Duodenal mucosa (tissue), 2 donors: ENCODE measurements at regions not wholly inside any gene's neighbourhood (a gene's known extent, or its start where the extent isn't known, plus 50 kb on each side); places are given as distances from the start of the nearest gene placed in this dataset.

Experiments used
- H3K27ac ChIP-seq: one replicate; pipeline ENCODE4 v1.7.0; 2013; ENCODE audit warnings: low read depth, low read length
- H3K27me3 ChIP-seq, 2 donors: one replicate each; pipeline ENCODE4 v1.7.0; 2013; ENCODE audit warnings: low read length in 2 of 2, control low read depth in 1 of 2; ENCODE audit not compliant: insufficient read depth in 2 of 2, control insufficient read depth in 1 of 2
- H3K36me3 ChIP-seq, 2 donors: one replicate each; pipeline ENCODE4 v1.7.0; 2013; ENCODE audit warnings: low read length in 2 of 2, control low read depth in 1 of 2; ENCODE audit not compliant: insufficient read depth in 2 of 2, control insufficient read depth in 1 of 2
- H3K4me1 ChIP-seq, 2 donors: one replicate each; pipeline ENCODE4 v1.7.0; 2013; ENCODE audit warnings: low read length in 2 of 2, control low read depth in 1 of 2; ENCODE audit not compliant: insufficient read depth in 2 of 2, control insufficient read depth in 1 of 2
- H3K4me3 ChIP-seq, 2 donors: one replicate each; pipeline ENCODE4 v1.7.0; 2013; ENCODE audit warnings: low read length in 2 of 2, low read depth in 1 of 2
- H3K9ac ChIP-seq, 2 donors: one replicate each; pipeline ENCODE4 v1.7.0; 2013; ENCODE audit warnings: low read length in 2 of 2, low read depth in 1 of 2
- H3K9me3 ChIP-seq, 2 donors: one replicate each; pipeline ENCODE4 v1.7.0; 2013; ENCODE audit warnings: low read length in 2 of 2, control low read depth in 1 of 2; ENCODE audit not compliant: control insufficient read depth in 1 of 2

- H3K9me3 ChIP-seq = no peaks in the 10 kb centered on the region
- H3K36me3 ChIP-seq = no peaks in the 10 kb centered on the region
- peaks cover 7 to 10% of the 10 kb centered on the region in 2 donors for H3K4me1 ChIP-seq
- H3K4me3 ChIP-seq = no peak overlapping the region
- no peak overlapping the region for H3K9ac ChIP-seq
- H3K27ac ChIP-seq = no peak overlapping the region
- H3K27me3 ChIP-seq = no peaks in the 10 kb centered on the region
Observed at GRCh38 chr6:134437376-134437775, 119.5 kb upstream of the SGK1 start.

- Histone ChIP-seq H3K4me3 (no peak overlapping the region), H3K27me3 (no peaks in the 10 kb centered on the region), H3K4me1 (peaks cover 7 to 10% of the 10 kb centered on the region in 2 donors), H3K36me3 (no peaks in the 10 kb centered on the region), H3K9ac (no peak overlapping the region), H3K9me3 (no peaks in the 10 kb centered on the region), H3K27ac (no peak overlapping the region)
Observed at GRCh38 chr6:134436950-134437349, 119.0 kb upstream of the SGK1 start.

- no peaks in the 10 kb centered on the region for H3K9me3 ChIP-seq
- no peak overlapping the region for H3K9ac ChIP-seq
- no peaks in the 10 kb centered on the region for H3K36me3 ChIP-seq
- H3K4me3 ChIP-seq = peak overlapping the region; percentile 4 to 44
- H3K27ac ChIP-seq = no peak overlapping the region
- peaks cover 7 to 10% of the 10 kb centered on the region in 2 donors for H3K4me1 ChIP-seq
- no peaks in the 10 kb centered on the region for H3K27me3 ChIP-seq
Observed at GRCh38 chr6:134436281-134436815, 118.4 kb upstream of the SGK1 start.

- H3K4me3 ChIP-seq = peak overlapping the region; percentile 4 to 44
- no peaks in the 10 kb centered on the region for H3K9me3 ChIP-seq
- H3K36me3 ChIP-seq = no peaks in the 10 kb centered on the region
- H3K9ac ChIP-seq = no peak overlapping the region
- peaks cover 7 to 10% of the 10 kb centered on the region in 2 donors for H3K4me1 ChIP-seq
- H3K27me3 ChIP-seq = no peaks in the 10 kb centered on the region
- H3K27ac ChIP-seq = no peak overlapping the region
Observed at GRCh38 chr6:134435814-134436280, 117.9 kb upstream of the SGK1 start.

GRCh38 chr6:134434019-134434942 is 116.4 kb upstream of the SGK1 start:
- H3K27ac ChIP-seq = no peak overlapping the region
- no peak overlapping the region for H3K9ac ChIP-seq
- H3K27me3 ChIP-seq = no peaks in the 10 kb centered on the region
- no peak overlapping the region for H3K4me3 ChIP-seq
- H3K4me1 ChIP-seq = peaks cover 7 to 10% of the 10 kb centered on the region in 2 donors
- no peaks in the 10 kb centered on the region for H3K9me3 ChIP-seq
- no peaks in the 10 kb centered on the region for H3K36me3 ChIP-seq

- H3K9me3 ChIP-seq = no peaks in the 10 kb centered on the region
- no peaks in the 10 kb centered on the region for H3K36me3 ChIP-seq
- H3K27me3 ChIP-seq = no peaks in the 10 kb centered on the region
- H3K4me1 ChIP-seq = peaks cover 4 to 7% of the 10 kb centered on the region in 2 donors
- H3K27ac ChIP-seq = no peak overlapping the region
- no peak overlapping the region for H3K9ac ChIP-seq
- no peak overlapping the region for H3K4me3 ChIP-seq
Observed at GRCh38 chr6:134432036-134432435, 114.1 kb upstream of the SGK1 start.

GRCh38 chr6:134431421-134431859 is 113.5 kb upstream of the SGK1 start:
- Histone ChIP-seq H3K27ac (no peak overlapping the region), H3K36me3 (no peaks in the 10 kb centered on the region), H3K4me1 (peaks cover 0 to 2% of the 10 kb centered on the region in 2 donors), H3K9me3 (no peaks in the 10 kb centered on the region), H3K27me3 (no peaks in the 10 kb centered on the region), H3K4me3 (no peak overlapping the region), H3K9ac (no peak overlapping the region)

- Histone ChIP-seq H3K27me3 (no peaks in the 10 kb centered on the region), H3K4me3 (no peak overlapping the region), H3K36me3 (no peaks in the 10 kb centered on the region), H3K9me3 (no peaks in the 10 kb centered on the region), H3K27ac (no peak overlapping the region), H3K4me1 (no peaks in the 10 kb centered on the region), H3K9ac (no peak overlapping the region)
Observed at GRCh38 chr6:134429861-134430380, 112.0 kb upstream of the SGK1 start.

GRCh38 chr6:134427721-134428120 is 109.8 kb upstream of the SGK1 start:
- no peaks in the 10 kb centered on the region for H3K9me3 ChIP-seq
- no peaks in the 10 kb centered on the region for H3K4me1 ChIP-seq
- no peaks in the 10 kb centered on the region for H3K27me3 ChIP-seq
- no peaks in the 10 kb centered on the region for H3K36me3 ChIP-seq
- no peak overlapping the region for H3K27ac ChIP-seq
- H3K9ac ChIP-seq = no peak overlapping the region
- no peak overlapping the region for H3K4me3 ChIP-seq

GRCh38 chr6:134426623-134427022 is 108.7 kb upstream of the SGK1 start:
- Histone ChIP-seq H3K27ac (no peak overlapping the region), H3K27me3 (no peaks in the 10 kb centered on the region), H3K9me3 (no peaks in the 10 kb centered on the region), H3K36me3 (no peaks in the 10 kb centered on the region), H3K9ac (no peak overlapping the region), H3K4me1 (no peaks in the 10 kb centered on the region), H3K4me3 (no peak overlapping the region)
